ENCODE measurements at regions not wholly inside any gene's neighbourhood (a gene's known extent, or its start where the extent isn't known, plus 50 kb on each side); places are given as distances from the start of the nearest gene placed in this dataset.

- Histone ChIP-seq H3K27me3 (ENCODE audit: insufficient read depth, low read length, poor library complexity, severe bottlenecking) (no peaks in the 10 kb centered on the region), H3K9ac (ENCODE audit: low read depth, low read length, poor library complexity, severe bottlenecking) (no peak overlapping the region), H3K79me2 (ENCODE audit: insufficient read depth, low read length) (no peaks in the 10 kb centered on the region), H3K4me2 (ENCODE audit: low read depth, low read length, poor library complexity, severe bottlenecking) (no peak overlapping the region), H2AFZ (ENCODE audit: low read length) (no peak overlapping the region), H3K4me1 (ENCODE audit: insufficient read depth, low read length, poor library complexity, severe bottlenecking) (no peaks in the 10 kb centered on the region), H3K36me3 (ENCODE audit: insufficient read depth, low read length) (no peaks in the 10 kb centered on the region), H4K20me1 (ENCODE audit: insufficient read depth, low read length, poor library complexity, severe bottlenecking) (no peaks in the 10 kb centered on the region), H3K9me3 (ENCODE audit: insufficient read depth, low read depth, low read length) (no peaks in the 10 kb centered on the region), H3F3A (ENCODE audit: low read depth) (no peaks in the 10 kb centered on the region), H3K9me2 (replicated peaks; ENCODE audit: low read depth, low read length) (no peaks in the 10 kb centered on the region), H3K4me3 (ENCODE audit: low read length, poor library complexity, severe bottlenecking) (no peak overlapping the region)
- TF ChIP-seq CTCF (conservative IDR thresholded peaks at IDR 0.05; ENCODE audit: low read length) (no peak), EZH2phosphoT487 (IDR thresholded peaks at IDR 0.05; ENCODE audit: borderline replicate concordance) (no peak)
Observed at GRCh38 chr2:204364860-204365535, 180.3 kb upstream of the PARD3B start.

GRCh38 chr2:204365811-204366210 lies 179.5 kb upstream of the PARD3B start:
- no peak overlapping the region for H3K9ac ChIP-seq (ENCODE audit: low read depth, low read length, poor library complexity, severe bottlenecking)
- H3K4me1 ChIP-seq (ENCODE audit: insufficient read depth, low read length, poor library complexity, severe bottlenecking): no peaks in the 10 kb centered on the region
- no peak overlapping the region for H2AFZ ChIP-seq (ENCODE audit: low read length)
- H3K79me2 ChIP-seq (ENCODE audit: insufficient read depth, low read length): no peaks in the 10 kb centered on the region
- no peak overlapping the region for H3K4me2 ChIP-seq (ENCODE audit: low read depth, low read length, poor library complexity, severe bottlenecking)
- TF ChIP-seq EZH2phosphoT487 (IDR thresholded peaks at IDR 0.05; ENCODE audit: borderline replicate concordance): no peak
- no peak for TF ChIP-seq CTCF (conservative IDR thresholded peaks at IDR 0.05; ENCODE audit: low read length)
- no peaks in the 10 kb centered on the region for H3K27me3 ChIP-seq (ENCODE audit: insufficient read depth, low read length, poor library complexity, severe bottlenecking)
- no peaks in the 10 kb centered on the region for H3K36me3 ChIP-seq (ENCODE audit: insufficient read depth, low read length)
- H3F3A ChIP-seq (ENCODE audit: low read depth): no peaks in the 10 kb centered on the region
- no peak overlapping the region for H3K4me3 ChIP-seq (ENCODE audit: low read length, poor library complexity, severe bottlenecking)
- no peaks in the 10 kb centered on the region for H3K9me3 ChIP-seq (ENCODE audit: insufficient read depth, low read depth, low read length)
- no peaks in the 10 kb centered on the region for H4K20me1 ChIP-seq (ENCODE audit: insufficient read depth, low read length, poor library complexity, severe bottlenecking)
- H3K9me2 ChIP-seq (replicated peaks; ENCODE audit: low read depth, low read length): no peaks in the 10 kb centered on the region

- Histone ChIP-seq H4K20me1 (ENCODE audit: insufficient read depth, low read length, poor library complexity, severe bottlenecking) (no peaks in the 10 kb centered on the region), H3K27me3 (ENCODE audit: insufficient read depth, low read length, poor library complexity, severe bottlenecking) (no peaks in the 10 kb centered on the region), H3K79me2 (ENCODE audit: insufficient read depth, low read length) (no peaks in the 10 kb centered on the region), H3K9me2 (replicated peaks; ENCODE audit: low read depth, low read length) (no peaks in the 10 kb centered on the region), H3K4me2 (ENCODE audit: low read depth, low read length, poor library complexity, severe bottlenecking) (no peak overlapping the region), H3K36me3 (ENCODE audit: insufficient read depth, low read length) (no peaks in the 10 kb centered on the region), H2AFZ (ENCODE audit: low read length) (no peak overlapping the region), H3K4me3 (ENCODE audit: low read length, poor library complexity, severe bottlenecking) (no peak overlapping the region), H3K9ac (ENCODE audit: low read depth, low read length, poor library complexity, severe bottlenecking) (no peak overlapping the region), H3K4me1 (ENCODE audit: insufficient read depth, low read length, poor library complexity, severe bottlenecking) (no peaks in the 10 kb centered on the region), H3K9me3 (ENCODE audit: insufficient read depth, low read depth, low read length) (no peaks in the 10 kb centered on the region), H3F3A (ENCODE audit: low read depth) (no peaks in the 10 kb centered on the region)
- TF ChIP-seq CTCF (conservative IDR thresholded peaks at IDR 0.05; ENCODE audit: low read length) (no peak), EZH2phosphoT487 (IDR thresholded peaks at IDR 0.05; ENCODE audit: borderline replicate concordance) (no peak)
Observed at GRCh38 chr2:204367466-204367865, 177.8 kb upstream of the PARD3B start.
